AG10803 (cell line): ENCODE measurements at regions not wholly inside any gene's neighbourhood (a gene's known extent, or its start where the extent isn't known, plus 50 kb on each side); places are given as distances from the start of the nearest gene placed in this dataset.

Source experiments
- DNase-seq: peaks from one replicate; pipeline ENCODE4 v3.0.0; 2010; ENCODE audit warnings: low read depth
- H3K4me3 ChIP-seq: 2 replicates; pipeline ENCODE4 v1.5.1; 2011; ENCODE audit warnings: mild to moderate bottlenecking, low read length, control low read depth
- TF ChIP-seq, protein P1 (sequence below): conservative IDR thresholded peaks from 2 replicates; pipeline ENCODE4 v1.5.1; 2011; ENCODE audit warnings: mild to moderate bottlenecking, low read length, control low read depth, inconsistent platforms

DNA sequence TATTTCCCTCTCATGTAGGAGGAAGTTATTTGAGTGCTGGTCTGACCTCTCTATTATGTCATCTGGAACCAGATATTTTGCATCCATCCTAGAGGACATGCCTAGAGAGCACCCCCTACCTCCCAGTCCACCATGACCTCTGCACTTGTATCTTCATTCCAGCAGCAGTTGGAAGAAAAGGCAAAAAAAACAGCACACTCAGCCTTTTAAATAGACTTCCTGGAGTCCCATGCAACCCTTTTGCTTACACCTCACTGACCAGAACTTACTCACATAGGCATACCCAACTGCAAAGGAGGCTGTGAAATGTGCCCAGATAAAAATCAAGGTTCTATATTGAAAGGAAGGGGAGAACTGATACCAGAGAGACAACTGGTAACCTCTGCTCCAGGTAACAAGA lies 92.3 kb upstream of the FHIT start:
- TF ChIP-seq, protein P1, sequence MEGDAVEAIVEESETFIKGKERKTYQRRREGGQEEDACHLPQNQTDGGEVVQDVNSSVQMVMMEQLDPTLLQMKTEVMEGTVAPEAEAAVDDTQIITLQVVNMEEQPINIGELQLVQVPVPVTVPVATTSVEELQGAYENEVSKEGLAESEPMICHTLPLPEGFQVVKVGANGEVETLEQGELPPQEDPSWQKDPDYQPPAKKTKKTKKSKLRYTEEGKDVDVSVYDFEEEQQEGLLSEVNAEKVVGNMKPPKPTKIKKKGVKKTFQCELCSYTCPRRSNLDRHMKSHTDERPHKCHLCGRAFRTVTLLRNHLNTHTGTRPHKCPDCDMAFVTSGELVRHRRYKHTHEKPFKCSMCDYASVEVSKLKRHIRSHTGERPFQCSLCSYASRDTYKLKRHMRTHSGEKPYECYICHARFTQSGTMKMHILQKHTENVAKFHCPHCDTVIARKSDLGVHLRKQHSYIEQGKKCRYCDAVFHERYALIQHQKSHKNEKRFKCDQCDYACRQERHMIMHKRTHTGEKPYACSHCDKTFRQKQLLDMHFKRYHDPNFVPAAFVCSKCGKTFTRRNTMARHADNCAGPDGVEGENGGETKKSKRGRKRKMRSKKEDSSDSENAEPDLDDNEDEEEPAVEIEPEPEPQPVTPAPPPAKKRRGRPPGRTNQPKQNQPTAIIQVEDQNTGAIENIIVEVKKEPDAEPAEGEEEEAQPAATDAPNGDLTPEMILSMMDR: no peak
- no peak for DNase-seq
- no peak overlapping the region for H3K4me3 ChIP-seq

DNA sequence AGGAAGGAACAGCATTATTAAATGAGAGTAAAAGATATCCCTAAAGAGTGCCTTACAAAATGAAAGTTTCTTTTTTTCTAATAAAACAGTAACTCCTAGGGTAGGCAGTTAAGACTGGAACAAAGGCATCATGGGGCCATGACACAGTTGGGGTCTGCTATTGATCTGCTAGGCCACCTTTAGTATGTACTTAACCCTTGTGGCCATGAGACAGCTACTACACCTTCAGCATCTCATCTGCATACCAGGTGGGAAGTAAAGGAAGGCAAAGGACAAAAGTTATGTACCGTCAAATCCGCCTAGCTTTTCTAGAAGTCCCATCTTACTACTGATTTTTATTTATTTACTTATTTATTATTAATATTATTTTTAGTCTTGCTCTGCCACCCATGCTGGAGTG lies 93.8 kb upstream of the FHIT start:
- TF ChIP-seq, protein P1: no peak
- no peak for DNase-seq
- H3K4me3 ChIP-seq: no peak overlapping the region

DNA sequence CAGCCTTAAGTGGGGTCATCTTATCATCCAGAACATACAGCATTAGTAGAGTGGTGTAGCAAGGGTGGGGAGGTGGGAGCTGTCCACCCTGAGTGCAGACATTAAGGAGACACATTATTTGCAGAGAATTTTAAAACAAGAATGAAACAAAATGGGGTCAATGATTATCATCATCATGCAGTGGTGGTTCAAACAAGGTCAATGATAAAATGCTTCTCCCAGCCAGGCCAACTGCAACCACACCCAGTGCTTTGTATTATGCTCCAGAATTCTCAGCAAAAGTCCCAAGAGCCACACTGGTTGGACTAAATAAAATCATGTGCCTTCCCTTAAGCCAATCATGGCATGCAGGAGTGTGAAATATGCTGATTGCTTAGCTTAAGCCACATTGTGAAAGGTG lies 96.7 kb upstream of the FHIT start:
- H3K4me3 ChIP-seq: no peak overlapping the region
- no peak for DNase-seq
- TF ChIP-seq, protein P1: no peak

DNA sequence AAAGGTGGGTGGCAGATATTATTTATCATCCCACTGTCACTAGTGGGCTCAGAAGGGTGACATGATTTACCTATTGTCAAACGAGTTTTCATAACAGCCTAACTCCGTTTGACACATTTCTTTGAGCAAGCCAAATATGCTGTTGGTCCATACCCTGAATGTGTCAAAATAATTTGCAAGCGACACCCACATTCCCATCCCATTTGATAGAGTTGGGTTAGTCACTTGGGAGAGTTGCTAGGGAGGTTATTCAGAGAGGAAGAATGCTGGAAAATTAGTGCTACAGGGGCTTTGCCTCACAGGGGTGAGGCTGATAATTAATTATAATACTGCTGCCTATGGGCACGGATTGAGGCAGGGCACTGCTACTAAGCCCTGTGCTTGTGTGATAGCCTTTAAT lies 98.5 kb upstream of the FHIT start:
- H3K4me3 ChIP-seq: no peak overlapping the region
- TF ChIP-seq, protein P1: no peak
- DNase-seq: no peak

DNA sequence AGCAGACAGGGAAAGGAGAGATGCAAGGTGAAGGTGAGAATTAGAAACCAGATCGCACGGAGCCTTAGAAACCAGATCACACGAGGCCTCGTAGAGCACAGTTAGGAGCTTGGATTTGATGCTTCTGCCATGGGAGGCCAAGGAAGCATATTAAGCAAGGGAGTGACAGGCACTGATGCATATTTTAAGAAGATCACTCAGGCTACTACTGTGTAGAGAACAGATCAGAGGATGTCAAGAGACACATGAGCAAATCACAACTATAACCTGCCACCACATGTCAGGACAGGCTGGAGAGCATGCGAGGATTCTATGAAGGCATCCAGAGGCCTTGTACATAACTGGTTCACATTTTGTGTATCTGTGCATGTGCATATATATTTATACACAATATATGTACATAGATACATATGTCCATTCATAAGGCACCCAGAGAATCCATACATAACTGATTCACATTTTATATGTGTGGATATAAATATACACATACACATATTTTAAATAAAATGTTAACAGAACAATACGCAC lies 99.6 kb upstream of the FHIT start:
- TF ChIP-seq, protein P1: no peak
- DNase-seq: no peak
- H3K4me3 ChIP-seq: no peak overlapping the region

DNA sequence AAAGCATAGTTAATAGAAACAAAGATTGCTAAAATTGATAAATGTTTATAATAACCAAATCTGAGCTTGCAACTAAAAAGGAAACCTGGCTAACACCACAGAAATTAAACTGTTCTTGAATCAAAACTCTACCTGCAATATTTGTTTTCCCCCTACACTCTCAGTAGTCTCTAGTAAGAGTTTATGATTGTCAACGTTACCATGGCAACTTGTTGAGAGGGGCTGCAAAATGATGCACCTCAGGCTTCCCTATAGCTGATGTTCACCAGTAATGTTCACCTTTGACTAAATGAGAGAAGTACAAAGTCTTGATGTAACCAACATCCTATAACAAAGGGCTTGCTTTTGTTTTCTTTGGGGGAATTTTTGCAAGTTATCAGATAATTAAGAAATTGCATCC lies 101.1 kb upstream of the FHIT start:
- H3K4me3 ChIP-seq: no peak overlapping the region
- TF ChIP-seq, protein P1: no peak
- DNase-seq: no peak

DNA sequence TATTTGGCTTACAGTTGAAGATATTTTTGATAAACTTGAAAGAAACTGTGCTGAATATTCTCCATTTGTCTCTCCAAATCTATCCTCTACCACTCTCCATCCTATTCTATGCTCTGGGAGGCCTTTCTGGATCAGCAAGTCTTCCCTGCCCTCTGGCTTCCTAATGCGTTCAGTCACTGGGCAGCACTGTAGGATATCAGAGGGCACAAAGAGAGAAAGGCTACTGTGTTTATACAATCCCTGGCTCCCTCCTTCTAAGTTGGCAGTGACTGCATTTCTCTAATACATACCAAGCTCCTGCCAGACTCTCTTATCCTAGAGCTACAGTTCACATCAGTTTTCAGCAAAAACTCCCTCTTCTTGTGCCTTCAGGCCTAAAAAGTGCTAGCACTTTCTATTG lies 102.1 kb upstream of the FHIT start:
- no peak for DNase-seq
- TF ChIP-seq, protein P1: no peak
- no peak overlapping the region for H3K4me3 ChIP-seq
